Trophoblast cell (in vitro differentiated cells and primary cell): ENCODE measurements at regions not wholly inside any gene's neighbourhood (a gene's known extent, or its start where the extent isn't known, plus 50 kb on each side); places are given as distances from the start of the nearest gene placed in this dataset.

Source experiments
- DNase-seq, 2 donors: peaks; one replicate each; pipeline ENCODE4 v3.0.0-alpha.2; 2016
- H2AFZ ChIP-seq: 2 replicates; pipeline ENCODE4 v1.6.1; 2013; ENCODE audit warnings: low read length, moderate library complexity, mild to moderate bottlenecking; ENCODE audit not compliant: insufficient read depth, poor library complexity
- H2AK5ac ChIP-seq: 2 replicates; pipeline ENCODE4 v1.6.1; 2013; ENCODE audit warnings: mild to moderate bottlenecking, low read length
- H2BK120ac ChIP-seq: 2 replicates; pipeline ENCODE4 v1.6.1; 2013; ENCODE audit warnings: low read length, mild to moderate bottlenecking, moderate library complexity; ENCODE audit not compliant: insufficient read depth, poor library complexity
- H2BK12ac ChIP-seq: 2 replicates; pipeline ENCODE4 v1.6.1; 2013; ENCODE audit warnings: mild to moderate bottlenecking, low read length, moderate library complexity
- H2BK5ac ChIP-seq: 2 replicates; pipeline ENCODE4 v1.6.1; 2013; ENCODE audit warnings: low read length, low read depth, moderate library complexity, mild to moderate bottlenecking; ENCODE audit not compliant: poor library complexity
- H3K14ac ChIP-seq: 2 replicates; pipeline ENCODE4 v1.6.1; 2013; ENCODE audit warnings: mild to moderate bottlenecking, low read length
- H3K18ac ChIP-seq: 2 replicates; pipeline ENCODE4 v1.6.1; 2013; ENCODE audit warnings: mild to moderate bottlenecking, low read length
- H3K23ac ChIP-seq: 2 replicates; pipeline ENCODE4 v1.6.1; 2013; ENCODE audit warnings: low read length
- H3K27ac ChIP-seq: 2 replicates; pipeline ENCODE4 v1.5.1; 2013; ENCODE audit warnings: low read depth, mild to moderate bottlenecking, inconsistent platforms, low read length, moderate library complexity
- H3K27me3 ChIP-seq: 2 replicates; pipeline ENCODE4 v1.6.1; 2013; ENCODE audit warnings: inconsistent platforms, mild to moderate bottlenecking, low read length, moderate library complexity; ENCODE audit not compliant: insufficient read depth
- H3K36me3 ChIP-seq, 2 experiments: 1 replicate in 1 of 2; 2 replicates in 1 of 2; pipeline ENCODE4 v1.6.1; 2013; ENCODE audit warnings: low read length in 2 of 2, mild to moderate bottlenecking in 2 of 2, moderate library complexity in 1 of 2; ENCODE audit not compliant: insufficient read depth in 2 of 2, control insufficient read depth in 1 of 2
- H3K4ac ChIP-seq: 2 replicates; pipeline ENCODE4 v1.6.1; 2013; ENCODE audit warnings: low read depth, mild to moderate bottlenecking, low read length, moderate library complexity
- H3K4me1 ChIP-seq, 2 experiments: 1 replicate in 1 of 2; 2 replicates in 1 of 2; pipeline ENCODE4 v1.6.1; 2013; ENCODE audit warnings: low read length in 2 of 2, mild to moderate bottlenecking in 2 of 2, moderate library complexity in 1 of 2; ENCODE audit not compliant: insufficient read depth in 2 of 2, control insufficient read depth in 1 of 2
- H3K4me2 ChIP-seq: 2 replicates; pipeline ENCODE4 v1.6.1; 2013; ENCODE audit warnings: inconsistent platforms, mild to moderate bottlenecking, low read length, moderate library complexity
- H3K4me3 ChIP-seq: 2 replicates; pipeline ENCODE4 v1.5.1; 2013; ENCODE audit warnings: mild to moderate bottlenecking, low read depth, low read length, inconsistent platforms
- H3K79me1 ChIP-seq: one replicate; pipeline ENCODE4 v1.6.1; 2013; ENCODE audit warnings: low read length
- H3K79me2 ChIP-seq: 2 replicates; pipeline ENCODE4 v1.6.1; 2013; ENCODE audit warnings: low read length, mild to moderate bottlenecking; ENCODE audit not compliant: control insufficient read depth, insufficient read depth, poor library complexity
- H3K9ac ChIP-seq: 2 replicates; pipeline ENCODE4 v1.6.1; 2013; ENCODE audit warnings: mild to moderate bottlenecking, low read length
- H3K9me3 ChIP-seq: 2 replicates; pipeline ENCODE4 v1.6.1; 2013; ENCODE audit warnings: low read depth, mild to moderate bottlenecking, control low read depth, inconsistent platforms, low read length; ENCODE audit not compliant: insufficient read depth
- H4K12ac ChIP-seq: 2 replicates; pipeline ENCODE4 v1.6.1; 2013; ENCODE audit warnings: low read depth, mild to moderate bottlenecking, low read length, moderate library complexity
- H4K8ac ChIP-seq: 2 replicates; pipeline ENCODE4 v1.6.1; 2013; ENCODE audit warnings: low read depth, mild to moderate bottlenecking, low read length, moderate library complexity
- H4K91ac ChIP-seq: one replicate; pipeline ENCODE4 v1.6.1; 2013; ENCODE audit warnings: low read depth, mild to moderate bottlenecking, low read length, moderate library complexity
- WGBS: extraction: QIAGEN DNeasy Blood & Tissue Kit; methylation state at CpG from one replicate; pipeline ENCODE4 v1.1.7; 2013; ENCODE audit warnings: missing lambda C conversion rate; ENCODE audit not compliant: insufficient read length, insufficient coverage; ENCODE audit errors: extremely low coverage; 5-methylcytosine and 5-hydroxymethylcytosine counted together

GRCh38 chrX:103889216-103889615 lies 57.2 kb upstream of the RAB9B start:
- Histone ChIP-seq H2BK12ac (no peak overlapping the region), H2BK5ac (no peak overlapping the region), H2BK120ac (no peak overlapping the region), H3K4me1 (no peaks in the 10 kb centered on the region), H3K18ac (no peak overlapping the region), H3K27me3 (no peaks in the 10 kb centered on the region), H3K4me3 (no peak overlapping the region), H3K79me2 (no peaks in the 10 kb centered on the region), H3K9ac (no peak overlapping the region), H3K36me3 (no peaks in the 10 kb centered on the region), H3K27ac (no peak overlapping the region), H2AFZ (no peak overlapping the region), H3K79me1 (no peaks in the 10 kb centered on the region), H4K12ac (no peak overlapping the region), H3K4ac (no peak overlapping the region), H4K8ac (no peak overlapping the region), H3K23ac (no peak overlapping the region), H3K4me2 (no peak overlapping the region), H4K91ac (no peak overlapping the region), H3K14ac (no peak overlapping the region), H3K9me3 (no peaks in the 10 kb centered on the region), H2AK5ac (no peak overlapping the region)
- DNase-seq, result no peak
- WGBS, result no CpG with 5 or more reads among the region's 4 CpGs

GRCh38 chrX:103886624-103887023 lies 54.6 kb upstream of the RAB9B start:
- no peak overlapping the region for H2AK5ac ChIP-seq
- no peak overlapping the region for H2AFZ ChIP-seq
- no peaks in the 10 kb centered on the region for H3K79me2 ChIP-seq
- no peak overlapping the region for H4K8ac ChIP-seq
- no peak overlapping the region for H2BK120ac ChIP-seq
- no peak overlapping the region for H3K18ac ChIP-seq
- no peaks in the 10 kb centered on the region for H3K79me1 ChIP-seq
- no peak for DNase-seq
- H2BK12ac ChIP-seq, result no peak overlapping the region
- no peak overlapping the region for H3K9ac ChIP-seq
- no peak overlapping the region for H3K4me2 ChIP-seq
- H3K23ac ChIP-seq, result no peak overlapping the region
- H3K4me1 ChIP-seq, result no peaks in the 10 kb centered on the region
- no peak overlapping the region for H2BK5ac ChIP-seq
- no peak overlapping the region for H3K27ac ChIP-seq
- H4K91ac ChIP-seq, result no peak overlapping the region
- no peak overlapping the region for H3K4me3 ChIP-seq
- no peak overlapping the region for H4K12ac ChIP-seq
- H3K4ac ChIP-seq, result no peak overlapping the region
- no peaks in the 10 kb centered on the region for H3K9me3 ChIP-seq
- no peaks in the 10 kb centered on the region for H3K36me3 ChIP-seq
- H3K14ac ChIP-seq, result no peak overlapping the region
- no peaks in the 10 kb centered on the region for H3K27me3 ChIP-seq

- no peaks in the 10 kb centered on the region for H3K27me3 ChIP-seq
- no CpG with 5 or more reads among the region's 2 CpGs for WGBS
These were observed 51.5 kb upstream of the RAB9B start for GRCh38 chrX:103883533-103883932.

GRCh38 chrX:103882999-103883398 lies 50.9 kb upstream of the RAB9B start:
- Histone ChIP-seq H4K91ac (no peak overlapping the region), H3K9me3 (no peaks in the 10 kb centered on the region)

More at GRCh38 chrX:103883533-103883932, 51.5 kb upstream of the RAB9B start:
- no peak overlapping the region for H3K4ac ChIP-seq
- no peaks in the 10 kb centered on the region for H3K79me1 ChIP-seq
- H3K18ac ChIP-seq, result no peak overlapping the region
- H2AK5ac ChIP-seq, result no peak overlapping the region
- no peak overlapping the region for H3K14ac ChIP-seq
- H4K8ac ChIP-seq, result no peak overlapping the region
- no peak overlapping the region for H3K23ac ChIP-seq
- no peak overlapping the region for H2BK5ac ChIP-seq
- no peak overlapping the region for H4K91ac ChIP-seq
- no peak overlapping the region for H4K12ac ChIP-seq
- no peak overlapping the region for H3K9ac ChIP-seq
- no peak overlapping the region for H2BK12ac ChIP-seq
- no peaks in the 10 kb centered on the region for H3K36me3 ChIP-seq
- H3K4me1 ChIP-seq, result no peaks in the 10 kb centered on the region
- no peak overlapping the region for H3K4me3 ChIP-seq
- H3K9me3 ChIP-seq, result no peaks in the 10 kb centered on the region
- H3K79me2 ChIP-seq, result no peaks in the 10 kb centered on the region
- no peak overlapping the region for H3K4me2 ChIP-seq
- H2BK120ac ChIP-seq, result no peak overlapping the region
- H3K27ac ChIP-seq, result no peak overlapping the region
- H2AFZ ChIP-seq, result no peak overlapping the region
- peak in 1 of 2 donors; percentile 21 for DNase-seq

More at GRCh38 chrX:103882999-103883398, 50.9 kb upstream of the RAB9B start:
- no peak overlapping the region for H4K8ac ChIP-seq
- no peak overlapping the region for H3K27ac ChIP-seq
- H3K4me1 ChIP-seq, result no peaks in the 10 kb centered on the region
- H3K79me1 ChIP-seq, result no peaks in the 10 kb centered on the region
- H3K18ac ChIP-seq, result no peak overlapping the region
- H3K9ac ChIP-seq, result no peak overlapping the region
- H3K79me2 ChIP-seq, result no peaks in the 10 kb centered on the region
- H3K4me3 ChIP-seq, result no peak overlapping the region
- WGBS, result no CpG with 5 or more reads among the region's 2 CpGs
- H3K27me3 ChIP-seq, result no peaks in the 10 kb centered on the region
- no peak overlapping the region for H3K4ac ChIP-seq
- no peak overlapping the region for H3K14ac ChIP-seq
- H2BK5ac ChIP-seq, result no peak overlapping the region
- no peak overlapping the region for H2AK5ac ChIP-seq
- no peak overlapping the region for H3K23ac ChIP-seq
- H2AFZ ChIP-seq, result no peak overlapping the region
- H2BK120ac ChIP-seq, result no peak overlapping the region
- no peak overlapping the region for H4K12ac ChIP-seq
- H3K4me2 ChIP-seq, result no peak overlapping the region
- DNase-seq, result no peak
- no peak overlapping the region for H2BK12ac ChIP-seq
- H3K36me3 ChIP-seq, result no peaks in the 10 kb centered on the region
